ENCODE measurements at regions not wholly inside any gene's neighbourhood (a gene's known extent, or its start where the extent isn't known, plus 50 kb on each side); places are given as distances from the start of the nearest gene placed in this dataset.
"Not testable (repeated sequence)": the region's sequence is repeated elsewhere in the genome, so short reads cannot be mapped to it uniquely, and the experiment has no call there.

- H3K4me1 ChIP-seq (ENCODE audit: control insufficient read depth, insufficient read depth, low read length, poor library complexity, severe bottlenecking): no peaks in the 10 kb centered on the region
- H3K9me3 ChIP-seq (ENCODE audit: control insufficient read depth, low read length): no peaks in the 10 kb centered on the region
- DNase-seq: no peak
- no peak overlapping the region for H3K27ac ChIP-seq (ENCODE audit: insufficient read depth, low read length, poor library complexity, severe bottlenecking)
- no peak overlapping the region for H3K4me3 ChIP-seq (ENCODE audit: insufficient read depth, low read depth, low read length, poor library complexity, severe bottlenecking)
- H3K27me3 ChIP-seq (replicated peaks; ENCODE audit: control insufficient read depth, insufficient read depth, low read length, poor library complexity, severe bottlenecking): no peaks in the 10 kb centered on the region
- no peaks in the 10 kb centered on the region for H3K36me3 ChIP-seq (ENCODE audit: control insufficient read depth, insufficient read depth, low read length)
Measured at GRCh38 chr14:87626266-87626665, 366.7 kb downstream of the GALC start.

- H3K27me3 ChIP-seq (replicated peaks; ENCODE audit: control insufficient read depth, insufficient read depth, low read length, poor library complexity, severe bottlenecking): no peaks in the 10 kb centered on the region
- H3K36me3 ChIP-seq (ENCODE audit: control insufficient read depth, insufficient read depth, low read length): no peaks in the 10 kb centered on the region
- no peak for DNase-seq
- H3K4me3 ChIP-seq (ENCODE audit: insufficient read depth, low read depth, low read length, poor library complexity, severe bottlenecking): no peak overlapping the region
- H3K4me1 ChIP-seq (ENCODE audit: control insufficient read depth, insufficient read depth, low read length, poor library complexity, severe bottlenecking): no peaks in the 10 kb centered on the region
- no peaks in the 10 kb centered on the region for H3K9me3 ChIP-seq (ENCODE audit: control insufficient read depth, low read length)
- H3K27ac ChIP-seq (ENCODE audit: insufficient read depth, low read length, poor library complexity, severe bottlenecking): no peak overlapping the region
Measured at GRCh38 chr14:87623616-87624015, 369.4 kb downstream of the GALC start.

DNA sequence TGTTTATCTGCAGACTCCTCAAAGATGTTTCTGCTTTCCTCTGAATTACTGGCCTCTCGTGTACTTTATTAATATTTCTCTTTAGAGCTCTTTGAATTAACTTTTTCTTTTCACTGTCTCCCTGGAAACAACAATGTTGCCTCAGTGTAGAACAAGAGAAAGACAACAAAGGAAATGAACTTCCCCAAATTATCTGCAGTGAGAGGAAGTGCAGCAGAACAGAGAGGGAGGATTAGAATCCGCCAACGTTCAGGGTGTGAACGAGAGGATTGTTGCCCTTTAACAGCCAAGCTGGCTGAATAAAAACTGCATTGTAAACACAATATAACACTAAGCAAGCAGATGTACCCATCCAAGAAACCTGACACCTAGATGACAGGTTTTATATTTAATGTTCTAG lies 375.9 kb downstream of the GALC start:
- no peaks in the 10 kb centered on the region for H3K36me3 ChIP-seq (ENCODE audit: control insufficient read depth, insufficient read depth, low read length)
- DNase-seq: no peak
- no peak overlapping the region for H3K4me3 ChIP-seq (ENCODE audit: insufficient read depth, low read depth, low read length, poor library complexity, severe bottlenecking)
- no peaks in the 10 kb centered on the region for H3K27me3 ChIP-seq (replicated peaks; ENCODE audit: control insufficient read depth, insufficient read depth, low read length, poor library complexity, severe bottlenecking)
- H3K9me3 ChIP-seq (ENCODE audit: control insufficient read depth, low read length): no peaks in the 10 kb centered on the region
- no peak overlapping the region for H3K27ac ChIP-seq (ENCODE audit: insufficient read depth, low read length, poor library complexity, severe bottlenecking)
- H3K4me1 ChIP-seq (ENCODE audit: control insufficient read depth, insufficient read depth, low read length, poor library complexity, severe bottlenecking): no peaks in the 10 kb centered on the region

GRCh38 chr14:87615822-87616679 lies 376.9 kb downstream of the GALC start:
- DNase-seq: no peak
- H3K27me3 ChIP-seq (replicated peaks; ENCODE audit: control insufficient read depth, insufficient read depth, low read length, poor library complexity, severe bottlenecking): no peaks in the 10 kb centered on the region
- no peaks in the 10 kb centered on the region for H3K9me3 ChIP-seq (ENCODE audit: control insufficient read depth, low read length)
- H3K27ac ChIP-seq (ENCODE audit: insufficient read depth, low read length, poor library complexity, severe bottlenecking): no peak overlapping the region
- no peaks in the 10 kb centered on the region for H3K4me1 ChIP-seq (ENCODE audit: control insufficient read depth, insufficient read depth, low read length, poor library complexity, severe bottlenecking)
- no peak overlapping the region for H3K4me3 ChIP-seq (ENCODE audit: insufficient read depth, low read depth, low read length, poor library complexity, severe bottlenecking)
- H3K36me3 ChIP-seq (ENCODE audit: control insufficient read depth, insufficient read depth, low read length): no peaks in the 10 kb centered on the region

GRCh38 chr14:87615047-87615446 lies 377.9 kb downstream of the GALC start:
- no peak for DNase-seq
- H3K4me3 ChIP-seq (ENCODE audit: insufficient read depth, low read depth, low read length, poor library complexity, severe bottlenecking): no peak overlapping the region
- no peaks in the 10 kb centered on the region for H3K36me3 ChIP-seq (ENCODE audit: control insufficient read depth, insufficient read depth, low read length)
- no peaks in the 10 kb centered on the region for H3K4me1 ChIP-seq (ENCODE audit: control insufficient read depth, insufficient read depth, low read length, poor library complexity, severe bottlenecking)
- H3K27me3 ChIP-seq (replicated peaks; ENCODE audit: control insufficient read depth, insufficient read depth, low read length, poor library complexity, severe bottlenecking): no peaks in the 10 kb centered on the region
- no peaks in the 10 kb centered on the region for H3K9me3 ChIP-seq (ENCODE audit: control insufficient read depth, low read length)
- no peak overlapping the region for H3K27ac ChIP-seq (ENCODE audit: insufficient read depth, low read length, poor library complexity, severe bottlenecking)

- no peaks in the 10 kb centered on the region for H3K9me3 ChIP-seq (ENCODE audit: control insufficient read depth, low read length)
- H3K4me3 ChIP-seq (ENCODE audit: insufficient read depth, low read depth, low read length, poor library complexity, severe bottlenecking): no peak overlapping the region
- no peak for DNase-seq
- H3K4me1 ChIP-seq (ENCODE audit: control insufficient read depth, insufficient read depth, low read length, poor library complexity, severe bottlenecking): no peaks in the 10 kb centered on the region
- H3K27ac ChIP-seq (ENCODE audit: insufficient read depth, low read length, poor library complexity, severe bottlenecking): no peak overlapping the region
- H3K36me3 ChIP-seq (ENCODE audit: control insufficient read depth, insufficient read depth, low read length): no peaks in the 10 kb centered on the region
- H3K27me3 ChIP-seq (replicated peaks; ENCODE audit: control insufficient read depth, insufficient read depth, low read length, poor library complexity, severe bottlenecking): no peaks in the 10 kb centered on the region
Measured at GRCh38 chr14:87613881-87614280, 379.1 kb downstream of the GALC start.

DNA sequence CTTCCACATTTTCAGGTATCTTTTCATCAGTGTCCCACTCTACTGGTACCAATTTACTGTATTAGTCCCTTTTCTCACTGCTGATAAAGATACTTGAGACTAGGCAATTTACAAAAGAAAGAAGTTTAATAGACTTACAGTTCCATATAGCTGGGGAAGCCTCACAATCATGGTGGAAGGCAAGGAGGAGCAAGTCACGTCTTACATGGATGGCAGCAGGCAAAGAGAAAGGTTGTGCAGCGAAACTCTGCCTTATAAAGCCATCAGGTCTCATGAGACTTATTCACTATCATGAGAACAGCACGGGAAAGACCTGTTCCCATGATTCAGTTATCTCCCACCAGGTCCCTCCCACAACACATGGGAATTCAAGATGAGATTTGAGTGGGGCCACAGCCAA lies 385.9 kb downstream of the GALC start:
- H3K9me3 ChIP-seq (ENCODE audit: control insufficient read depth, low read length); H3K36me3 ChIP-seq (ENCODE audit: control insufficient read depth, insufficient read depth, low read length); H3K4me1 ChIP-seq (ENCODE audit: control insufficient read depth, insufficient read depth, low read length, poor library complexity, severe bottlenecking); DNase-seq; H3K27ac ChIP-seq (ENCODE audit: insufficient read depth, low read length, poor library complexity, severe bottlenecking); H3K4me3 ChIP-seq (ENCODE audit: insufficient read depth, low read depth, low read length, poor library complexity, severe bottlenecking); H3K27me3 ChIP-seq (replicated peaks; ENCODE audit: control insufficient read depth, insufficient read depth, low read length, poor library complexity, severe bottlenecking): not testable (repeated sequence)

GRCh38 chr14:87601036-87601435 lies 391.9 kb downstream of the GALC start:
- no peaks in the 10 kb centered on the region for H3K27me3 ChIP-seq (replicated peaks; ENCODE audit: control insufficient read depth, insufficient read depth, low read length, poor library complexity, severe bottlenecking)
- H3K4me3 ChIP-seq (ENCODE audit: insufficient read depth, low read depth, low read length, poor library complexity, severe bottlenecking): no peak overlapping the region
- DNase-seq: no peak

DNA sequence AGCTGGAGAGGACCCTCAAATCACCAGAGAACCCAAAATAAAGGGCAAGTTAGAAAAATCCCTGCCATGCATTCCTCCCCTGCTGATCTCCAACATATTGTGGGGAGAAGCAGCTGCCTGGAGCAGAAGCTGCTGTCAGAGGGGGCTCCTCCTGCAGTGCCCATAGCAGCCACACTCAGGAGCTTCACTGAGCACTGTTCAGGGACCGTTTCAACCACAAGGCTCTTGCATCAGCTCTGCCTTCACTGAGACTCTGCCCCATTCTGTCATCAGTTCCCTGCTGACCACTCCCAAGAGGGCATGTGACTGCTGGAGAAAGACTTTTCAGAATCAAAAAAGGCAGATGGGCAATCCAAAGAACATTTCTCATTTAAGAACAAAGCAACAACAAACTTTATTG lies 392.7 kb downstream of the GALC start:
- Histone ChIP-seq H3K27ac (ENCODE audit: insufficient read depth, low read length, poor library complexity, severe bottlenecking) (no peak overlapping the region), H3K27me3 (replicated peaks; ENCODE audit: control insufficient read depth, insufficient read depth, low read length, poor library complexity, severe bottlenecking) (no peaks in the 10 kb centered on the region), H3K9me3 (ENCODE audit: control insufficient read depth, low read length) (no peaks in the 10 kb centered on the region), H3K36me3 (ENCODE audit: control insufficient read depth, insufficient read depth, low read length) (no peaks in the 10 kb centered on the region), H3K4me3 (ENCODE audit: insufficient read depth, low read depth, low read length, poor library complexity, severe bottlenecking) (no peak overlapping the region), H3K4me1 (ENCODE audit: control insufficient read depth, insufficient read depth, low read length, poor library complexity, severe bottlenecking) (no peaks in the 10 kb centered on the region)
- no peak for DNase-seq

More at GRCh38 chr14:87601036-87601435, 391.9 kb downstream of the GALC start:
- Histone ChIP-seq H3K27ac (ENCODE audit: insufficient read depth, low read length, poor library complexity, severe bottlenecking) (no peak overlapping the region), H3K4me1 (ENCODE audit: control insufficient read depth, insufficient read depth, low read length, poor library complexity, severe bottlenecking) (no peaks in the 10 kb centered on the region), H3K36me3 (ENCODE audit: control insufficient read depth, insufficient read depth, low read length) (no peaks in the 10 kb centered on the region), H3K9me3 (ENCODE audit: control insufficient read depth, low read length) (no peaks in the 10 kb centered on the region)

DNA sequence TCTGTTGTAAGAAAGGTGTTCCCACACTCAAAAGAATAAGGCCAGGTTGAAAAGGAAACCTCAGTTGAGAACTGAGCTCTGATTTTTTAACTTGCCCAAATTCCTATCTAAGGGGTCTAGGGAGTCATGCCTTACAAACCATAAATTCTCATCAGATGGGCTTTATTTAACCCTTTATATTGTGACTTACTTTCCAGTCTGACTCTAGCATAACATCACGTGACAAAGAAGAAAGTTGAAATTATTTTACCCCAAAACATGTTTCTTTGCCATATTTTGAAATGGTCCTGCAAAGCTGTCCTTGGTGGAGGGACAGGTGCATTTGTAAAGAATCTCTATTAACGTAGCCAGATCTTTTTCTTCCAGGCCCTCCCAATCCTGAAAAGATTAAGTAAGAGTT lies 411.7 kb downstream of the GALC start:
- H3K4me1 ChIP-seq (ENCODE audit: control insufficient read depth, insufficient read depth, low read length, poor library complexity, severe bottlenecking): no peaks in the 10 kb centered on the region
- no peak for DNase-seq
- no peaks in the 10 kb centered on the region for H3K27me3 ChIP-seq (replicated peaks; ENCODE audit: control insufficient read depth, insufficient read depth, low read length, poor library complexity, severe bottlenecking)
- H3K9me3 ChIP-seq (ENCODE audit: control insufficient read depth, low read length): no peaks in the 10 kb centered on the region
- H3K4me3 ChIP-seq (ENCODE audit: insufficient read depth, low read depth, low read length, poor library complexity, severe bottlenecking): no peak overlapping the region
- no peaks in the 10 kb centered on the region for H3K36me3 ChIP-seq (ENCODE audit: control insufficient read depth, insufficient read depth, low read length)
- H3K27ac ChIP-seq (ENCODE audit: insufficient read depth, low read length, poor library complexity, severe bottlenecking): no peak overlapping the region
